HepG2 (cell line): ENCODE measurements at regions not wholly inside any gene's neighbourhood (a gene's known extent, or its start where the extent isn't known, plus 50 kb on each side); places are given as distances from the start of the nearest gene placed in this dataset.

Source experiments
- HDAC2 ChIP-seq: sonication (generic); formaldehyde crosslinking; IDR thresholded peaks from 2 replicates; pipeline ENCODE4 v1.4.0; 2020; ENCODE audit warnings: missing genetic modification reagents
- MZF1 ChIP-seq: sonication (generic); formaldehyde crosslinking; IDR thresholded peaks from 2 replicates; pipeline ENCODE4 v1.8.1; 2023; ENCODE audit warnings: mild to moderate bottlenecking, missing genetic modification reagents, borderline replicate concordance
- SP5 ChIP-seq: IDR thresholded peaks from 2 replicates; pipeline ENCODE4 v1.6.1; 2016; ENCODE audit warnings: low read depth, borderline replicate concordance
- ZNF619 ChIP-seq: sonication (generic); formaldehyde crosslinking; IDR thresholded peaks from 2 replicates; pipeline ENCODE4 v1.4.0; 2020; ENCODE audit warnings: mild to moderate bottlenecking, missing genetic modification reagents
- TF ChIP-seq, protein P1 (sequence below): IDR thresholded peaks from 2 replicates; pipeline ENCODE4 v1.6.1; 2012; ENCODE audit warnings: inconsistent platforms
- TF ChIP-seq, protein P2 (sequence below): sonication (generic); formaldehyde crosslinking; IDR thresholded peaks from 2 replicates; pipeline ENCODE4 v1.4.0; 2020; ENCODE audit warnings: missing genetic modification reagents

DNA sequence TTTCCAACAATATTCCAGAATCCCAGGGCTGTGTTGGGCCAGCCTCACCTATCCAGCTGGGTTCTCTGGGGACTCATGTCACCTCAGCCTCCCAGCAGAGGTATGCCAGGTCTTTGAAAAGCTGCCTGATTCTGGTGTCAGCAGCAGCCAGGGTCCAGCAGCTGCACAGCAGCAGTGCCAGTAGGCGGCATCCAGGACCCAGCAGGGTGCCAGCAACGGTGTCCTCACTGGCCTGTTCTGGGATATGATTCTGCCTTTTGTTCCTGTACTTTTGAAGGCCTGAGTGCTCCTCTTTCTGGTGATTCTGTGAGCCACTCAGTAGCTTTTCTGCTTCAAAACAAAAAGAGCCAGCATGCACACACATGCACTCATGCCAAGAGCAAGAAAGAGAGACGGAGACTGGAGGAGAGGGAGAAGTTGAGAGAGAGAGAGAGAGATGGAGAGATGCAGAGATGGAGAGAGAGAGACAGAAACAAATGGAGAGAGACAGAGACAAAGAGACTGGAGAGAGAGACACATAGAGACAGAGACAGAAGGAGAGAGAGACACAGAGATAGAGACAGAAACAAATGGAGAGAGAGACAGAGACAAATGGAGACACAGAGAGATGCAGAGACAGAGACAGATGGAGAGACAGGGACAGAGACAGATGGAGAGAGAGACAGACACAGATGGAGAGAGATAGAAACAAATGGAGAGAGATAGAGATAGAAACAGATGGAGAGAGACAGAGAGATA lies 205.7 kb downstream of the UACA start:
- TF ChIP-seq, protein P1, sequence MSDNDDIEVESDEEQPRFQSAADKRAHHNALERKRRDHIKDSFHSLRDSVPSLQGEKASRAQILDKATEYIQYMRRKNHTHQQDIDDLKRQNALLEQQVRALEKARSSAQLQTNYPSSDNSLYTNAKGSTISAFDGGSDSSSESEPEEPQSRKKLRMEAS: no peak
- TF ChIP-seq MZF1 (CRISPR knock-in tag): no peak
- TF ChIP-seq, protein P2, sequence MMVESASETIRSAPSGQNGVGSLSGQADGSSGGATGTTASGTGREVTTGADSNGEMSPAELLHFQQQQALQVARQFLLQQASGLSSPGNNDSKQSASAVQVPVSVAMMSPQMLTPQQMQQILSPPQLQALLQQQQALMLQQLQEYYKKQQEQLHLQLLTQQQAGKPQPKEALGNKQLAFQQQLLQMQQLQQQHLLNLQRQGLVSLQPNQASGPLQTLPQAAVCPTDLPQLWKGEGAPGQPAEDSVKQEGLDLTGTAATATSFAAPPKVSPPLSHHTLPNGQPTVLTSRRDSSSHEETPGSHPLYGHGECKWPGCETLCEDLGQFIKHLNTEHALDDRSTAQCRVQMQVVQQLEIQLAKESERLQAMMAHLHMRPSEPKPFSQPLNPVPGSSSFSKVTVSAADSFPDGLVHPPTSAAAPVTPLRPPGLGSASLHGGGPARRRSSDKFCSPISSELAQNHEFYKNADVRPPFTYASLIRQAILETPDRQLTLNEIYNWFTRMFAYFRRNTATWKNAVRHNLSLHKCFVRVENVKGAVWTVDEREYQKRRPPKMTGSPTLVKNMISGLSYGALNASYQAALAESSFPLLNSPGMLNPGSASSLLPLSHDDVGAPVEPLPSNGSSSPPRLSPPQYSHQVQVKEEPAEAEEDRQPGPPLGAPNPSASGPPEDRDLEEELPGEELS (CRISPR knock-in tag): no peak
- TF ChIP-seq SP5 (CRISPR knock-in tag): no peak
- no peak for TF ChIP-seq HDAC2
- TF ChIP-seq ZNF619 (CRISPR knock-in tag): no peak
